Dermis microvascular lymphatic vessel endothelial cell (primary cell): ENCODE measurements at regions not wholly inside any gene's neighbourhood (a gene's known extent, or its start where the extent isn't known, plus 50 kb on each side); places are given as distances from the start of the nearest gene placed in this dataset.

Source experiments
- DNase-seq, 2 donors: peaks; one replicate each; pipeline versions ENCODE4 v3.0.0 to v3.0.0-alpha.2; 2010; ENCODE audit warnings: low read depth in 2 of 2

- no peak for DNase-seq
Measured at GRCh38 chr4:111483375-111484169, 661.7 kb upstream of the FAM241A start.

GRCh38 chr4:111492496-111492895, 652.8 kb upstream of the FAM241A start:
- DNase-seq, result no peak

- no peak for DNase-seq
Measured at GRCh38 chr4:111494471-111494870, 650.8 kb upstream of the FAM241A start.

GRCh38 chr4:111494971-111495370, 650.3 kb upstream of the FAM241A start:
- no peak for DNase-seq

- no peak for DNase-seq
Measured at GRCh38 chr4:111499291-111499690, 646.0 kb upstream of the FAM241A start.

- no peak for DNase-seq
Measured at GRCh38 chr4:111499706-111500105, 645.5 kb upstream of the FAM241A start.

GRCh38 chr4:111500858-111501257, 644.4 kb upstream of the FAM241A start:
- no peak for DNase-seq

- DNase-seq, result no peak
Measured at GRCh38 chr4:111501946-111502345, 643.3 kb upstream of the FAM241A start.

GRCh38 chr4:111502626-111503025, 642.6 kb upstream of the FAM241A start:
- no peak for DNase-seq

GRCh38 chr4:111506706-111507105, 638.5 kb upstream of the FAM241A start:
- DNase-seq, result no peak

- DNase-seq, result no peak
Measured at GRCh38 chr4:111510535-111510934, 634.7 kb upstream of the FAM241A start.

- no peak for DNase-seq
Measured at GRCh38 chr4:111512081-111512783, 633.0 kb upstream of the FAM241A start.

GRCh38 chr4:111519683-111520082, 625.6 kb upstream of the FAM241A start:
- no peak for DNase-seq

GRCh38 chr4:111530446-111530845, 614.8 kb upstream of the FAM241A start:
- DNase-seq, result no peak

- DNase-seq, result no peak
Measured at GRCh38 chr4:111535792-111536191, 609.5 kb upstream of the FAM241A start.

- DNase-seq, result no peak
Measured at GRCh38 chr4:111537165-111537564, 608.1 kb upstream of the FAM241A start.

GRCh38 chr4:111537871-111538270, 607.4 kb upstream of the FAM241A start:
- DNase-seq, result no peak

GRCh38 chr4:111540671-111541070, 604.6 kb upstream of the FAM241A start:
- DNase-seq, result no peak

- no peak for DNase-seq
Measured at GRCh38 chr4:111542056-111542455, 603.2 kb upstream of the FAM241A start.

GRCh38 chr4:111546881-111547280, 598.4 kb upstream of the FAM241A start:
- no peak for DNase-seq

GRCh38 chr4:111556141-111556781, 589.0 kb upstream of the FAM241A start:
- DNase-seq, result no peak

- DNase-seq, result no peak
Measured at GRCh38 chr4:111556851-111557250, 588.4 kb upstream of the FAM241A start.

GRCh38 chr4:111562826-111563225, 582.4 kb upstream of the FAM241A start:
- no peak for DNase-seq
